Astrocyte (in vitro differentiated cells and primary cell): ENCODE measurements at regions not wholly inside any gene's neighbourhood (a gene's known extent, or its start where the extent isn't known, plus 50 kb on each side); places are given as distances from the start of the nearest gene placed in this dataset.

ENCODE experiments used
- CTCF ChIP-seq: IDR thresholded peaks from 2 replicates; pipeline ENCODE4 v1.5.1; 2011; ENCODE audit warnings: low read depth, mild to moderate bottlenecking, inconsistent platforms, low read length, moderate library complexity; ENCODE audit not compliant: insufficient read depth
- EZH2 ChIP-seq: IDR thresholded peaks from 2 replicates; pipeline ENCODE4 v1.6.1; 2012; ENCODE audit warnings: mild to moderate bottlenecking, low read length, inconsistent platforms; ENCODE audit not compliant: insufficient read depth

GRCh38 chr14:80298491-80299017 is 87.2 kb upstream of the DIO2 start:
- TF ChIP-seq CTCF: no peak
- no peak for TF ChIP-seq EZH2
